ENCODE measurements at regions not wholly inside any gene's neighbourhood (a gene's known extent, or its start where the extent isn't known, plus 50 kb on each side); places are given as distances from the start of the nearest gene placed in this dataset.
"Not testable (repeated sequence)": the region's sequence is repeated elsewhere in the genome, so short reads cannot be mapped to it uniquely, and the experiment has no call there.

- no peak for DNase-seq (ENCODE audit: low read depth)
- TF ChIP-seq CTCF (IDR thresholded peaks at IDR 0.05; ENCODE audit: insufficient read depth, low read length) = no peak
- no peak overlapping the region for H3K4me3 ChIP-seq (ENCODE audit: low read depth, low read length)
These were observed 119.8 kb upstream of the CDH9 start for GRCh38 chr5:27158171-27158570.

GRCh38 chr5:27144456-27144855 lies 106.1 kb upstream of the CDH9 start:
- TF ChIP-seq CTCF (IDR thresholded peaks at IDR 0.05; ENCODE audit: insufficient read depth, low read length) = no peak
- no peak overlapping the region for H3K4me3 ChIP-seq (ENCODE audit: low read depth, low read length)
- DNase-seq (ENCODE audit: low read depth) = no peak

- TF ChIP-seq CTCF (IDR thresholded peaks at IDR 0.05; ENCODE audit: insufficient read depth, low read length) = no peak
- no peak for DNase-seq (ENCODE audit: low read depth)
- no peak overlapping the region for H3K4me3 ChIP-seq (ENCODE audit: low read depth, low read length)
These were observed 102.4 kb upstream of the CDH9 start for GRCh38 chr5:27140831-27141230.

- peak; percentile 41 for DNase-seq (ENCODE audit: low read depth)
- no peak overlapping the region for H3K4me3 ChIP-seq (ENCODE audit: low read depth, low read length)
- TF ChIP-seq CTCF (IDR thresholded peaks at IDR 0.05; ENCODE audit: insufficient read depth, low read length) = no peak
These were observed 92.2 kb upstream of the CDH9 start for GRCh38 chr5:27130587-27130986.

GRCh38 chr5:27129926-27130325 lies 91.5 kb upstream of the CDH9 start:
- no peak overlapping the region for H3K4me3 ChIP-seq (ENCODE audit: low read depth, low read length)
- DNase-seq (ENCODE audit: low read depth) = no peak
- no peak for TF ChIP-seq CTCF (IDR thresholded peaks at IDR 0.05; ENCODE audit: insufficient read depth, low read length)

GRCh38 chr5:27125856-27126255 lies 87.5 kb upstream of the CDH9 start:
- no peak for TF ChIP-seq CTCF (IDR thresholded peaks at IDR 0.05; ENCODE audit: insufficient read depth, low read length)
- no peak overlapping the region for H3K4me3 ChIP-seq (ENCODE audit: low read depth, low read length)
- DNase-seq (ENCODE audit: low read depth) = no peak

GRCh38 chr5:27124590-27124989 lies 86.2 kb upstream of the CDH9 start:
- no peak overlapping the region for H3K4me3 ChIP-seq (ENCODE audit: low read depth, low read length)
- peak; percentile 45 for TF ChIP-seq CTCF (IDR thresholded peaks at IDR 0.05; ENCODE audit: insufficient read depth, low read length)
- peak; percentile 12 for DNase-seq (ENCODE audit: low read depth)

- H3K4me3 ChIP-seq (ENCODE audit: low read depth, low read length); DNase-seq (ENCODE audit: low read depth): not testable (repeated sequence)
These were observed 81.4 kb upstream of the CDH9 start for GRCh38 chr5:27119736-27120321.
